Renal cortex interstitium (tissue), 11 donors: ENCODE measurements at regions not wholly inside any gene's neighbourhood (a gene's known extent, or its start where the extent isn't known, plus 50 kb on each side); places are given as distances from the start of the nearest gene placed in this dataset.

ENCODE experiments used
- DNase-seq, 11 donors: peaks; one replicate each; pipeline ENCODE4 v3.0.0-alpha.2; 2013; ENCODE audit warnings: low read depth in 9 of 11, low spot score in 4 of 11; ENCODE audit errors: extremely low read depth in 1 of 11

- DNase-seq = no peak
These were observed 90.4 kb downstream of the IRF8 start for GRCh38 chr16:85989376-85989775.

GRCh38 chr16:85989863-85990643 lies 91.1 kb downstream of the IRF8 start:
- no peak for DNase-seq

- DNase-seq = no peak
These were observed 91.9 kb downstream of the IRF8 start for GRCh38 chr16:85990861-85991301.

- no peak for DNase-seq
These were observed 92.5 kb downstream of the IRF8 start for GRCh38 chr16:85991425-85991824.

GRCh38 chr16:85991856-85992255 lies 92.9 kb downstream of the IRF8 start:
- no peak for DNase-seq

- no peak for DNase-seq
These were observed 93.4 kb downstream of the IRF8 start for GRCh38 chr16:85992359-85992758.

GRCh38 chr16:85992779-85993178 lies 93.8 kb downstream of the IRF8 start:
- no peak for DNase-seq

GRCh38 chr16:85994492-85995490 lies 95.8 kb downstream of the IRF8 start:
- no peak for DNase-seq

- DNase-seq = peak in 1 of 11 donors; percentile 30
These were observed 96.8 kb downstream of the IRF8 start for GRCh38 chr16:85995541-85996423.

GRCh38 chr16:85996843-85997242 lies 97.9 kb downstream of the IRF8 start:
- DNase-seq = no peak

GRCh38 chr16:85998171-85998867 lies 99.4 kb downstream of the IRF8 start:
- DNase-seq = no peak

- DNase-seq = no peak
These were observed 100.1 kb downstream of the IRF8 start for GRCh38 chr16:85998868-85999729.

- DNase-seq = no peak
These were observed 100.8 kb downstream of the IRF8 start for GRCh38 chr16:85999778-86000177.

GRCh38 chr16:86002178-86002900 lies 103.4 kb downstream of the IRF8 start:
- no peak for DNase-seq

GRCh38 chr16:86007524-86007923 lies 108.6 kb downstream of the IRF8 start:
- no peak for DNase-seq

GRCh38 chr16:86010680-86011141 lies 111.7 kb downstream of the IRF8 start:
- DNase-seq = no peak

GRCh38 chr16:86011532-86011931 lies 112.6 kb downstream of the IRF8 start:
- no peak for DNase-seq
